Smooth muscle cell (in vitro differentiated cells): ENCODE measurements at regions not wholly inside any gene's neighbourhood (a gene's known extent, or its start where the extent isn't known, plus 50 kb on each side); places are given as distances from the start of the nearest gene placed in this dataset.

ENCODE experiments used
- DNase-seq: peaks from one replicate; lab custom pipeline; 2025; ENCODE audit not compliant: unreplicated experiment; lab: John Stamatoyannopoulos, UW
- H2AFZ ChIP-seq: fragments of 200-600 bp; sonication (generic); 2 replicates; pipeline ENCODE4 v1.6.0; 2016; ENCODE audit warnings: antibody characterized with exemption, low read depth, mild to moderate bottlenecking
- H3F3A ChIP-seq: fragments of 200-600 bp; sonication (generic); 2 replicates; pipeline ENCODE4 v1.6.0; 2017; ENCODE audit warnings: antibody characterized with exemption, low read depth
- H3K27ac ChIP-seq: fragments of 200-600 bp; sonication (generic); 2 replicates; pipeline ENCODE4 v1.5.1; 2016; ENCODE audit warnings: low read depth, mild to moderate bottlenecking
- H3K27me3 ChIP-seq: fragments of 200-600 bp; sonication (generic); 2 replicates; pipeline ENCODE4 v1.6.1; 2016; ENCODE audit warnings: low read depth, mild to moderate bottlenecking
- H3K36me3 ChIP-seq: fragments of 200-600 bp; sonication (generic); 2 replicates; pipeline ENCODE4 v1.5.1; 2016; ENCODE audit warnings: low read depth
- H3K4me1 ChIP-seq: fragments of 200-600 bp; sonication (generic); 2 replicates; pipeline ENCODE4 v1.5.1; 2016; ENCODE audit warnings: low read depth
- H3K4me2 ChIP-seq: fragments of 200-600 bp; sonication (generic); 2 replicates; pipeline ENCODE4 v1.6.0; 2016; ENCODE audit warnings: mild to moderate bottlenecking
- H3K4me3 ChIP-seq: fragments of 200-600 bp; sonication (generic); 2 replicates; pipeline ENCODE4 v1.5.1; 2016; ENCODE audit warnings: mild to moderate bottlenecking
- H3K79me2 ChIP-seq: fragments of 200-600 bp; sonication (generic); 2 replicates; pipeline ENCODE4 v1.6.0; 2016; ENCODE audit warnings: low read depth, mild to moderate bottlenecking
- H3K9ac ChIP-seq: fragments of 200-600 bp; sonication (generic); 2 replicates; pipeline ENCODE4 v1.6.0; 2016; ENCODE audit warnings: low read depth
- H3K9me3 ChIP-seq: fragments of 200-600 bp; sonication (generic); replicated peaks from 2 replicates; pipeline ENCODE4 v1.5.1; 2016; ENCODE audit warnings: low read depth
- H4K20me1 ChIP-seq: fragments of 200-600 bp; sonication (generic); 2 replicates; pipeline ENCODE4 v1.6.0; 2016; ENCODE audit warnings: low read depth
- CTCF ChIP-seq: fragments of 200-600 bp; sonication (generic); IDR thresholded peaks from 2 replicates; pipeline ENCODE4 v1.5.1; 2017; ENCODE audit warnings: borderline replicate concordance, mild to moderate bottlenecking, antibody characterized with exemption; ENCODE audit not compliant: insufficient read depth, poor library complexity, severe bottlenecking
- WGBS: methylation state at CpG from one replicate; pipeline ENCODE4 v1.1.7; 2016; ENCODE audit warnings: low lambda C conversion rate; 5-methylcytosine and 5-hydroxymethylcytosine counted together

DNA sequence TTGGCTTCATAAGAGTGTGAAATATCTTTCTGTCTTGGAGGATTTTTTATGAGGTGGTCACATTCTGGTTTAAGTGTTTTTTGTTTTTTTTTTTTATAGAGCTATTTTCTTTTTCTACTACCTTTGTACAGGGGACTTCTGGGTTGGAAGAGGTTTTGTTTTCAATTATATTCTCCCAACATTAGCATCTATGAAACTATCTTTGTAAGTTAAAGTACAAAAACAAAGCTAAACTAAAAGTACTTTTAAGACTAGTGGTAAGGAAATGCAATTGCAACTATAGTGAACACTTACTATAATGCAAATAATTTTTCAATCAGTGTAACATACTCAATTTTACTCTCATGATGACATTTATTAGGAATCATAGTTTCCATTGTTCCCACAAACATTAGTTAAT is 688.2 kb downstream of the SI start:
- TF ChIP-seq CTCF, result peak; percentile 37
- H3F3A ChIP-seq, result no peaks in the 10 kb centered on the region
- no peak for DNase-seq
- no peaks in the 10 kb centered on the region for H4K20me1 ChIP-seq
- no peaks in the 10 kb centered on the region for H3K9me3 ChIP-seq
- H3K79me2 ChIP-seq, result no peaks in the 10 kb centered on the region
- H3K27me3 ChIP-seq, result no peaks in the 10 kb centered on the region
- H3K4me3 ChIP-seq, result no peak overlapping the region
- H3K4me1 ChIP-seq, result no peaks in the 10 kb centered on the region
- H3K4me2 ChIP-seq, result no peak overlapping the region
- H2AFZ ChIP-seq, result no peak overlapping the region
- H3K36me3 ChIP-seq, result no peaks in the 10 kb centered on the region
- no peak overlapping the region for H3K27ac ChIP-seq
- no peak overlapping the region for H3K9ac ChIP-seq

- no peak overlapping the region for H2AFZ ChIP-seq
- no peaks in the 10 kb centered on the region for H3K4me1 ChIP-seq
- no peaks in the 10 kb centered on the region for H3K27me3 ChIP-seq
- no peak for TF ChIP-seq CTCF
- H4K20me1 ChIP-seq, result no peaks in the 10 kb centered on the region
- no peak overlapping the region for H3K27ac ChIP-seq
- no peaks in the 10 kb centered on the region for H3F3A ChIP-seq
- H3K36me3 ChIP-seq, result no peaks in the 10 kb centered on the region
- no peak overlapping the region for H3K4me2 ChIP-seq
- H3K9me3 ChIP-seq, result no peaks in the 10 kb centered on the region
- H3K9ac ChIP-seq, result no peak overlapping the region
- H3K79me2 ChIP-seq, result no peaks in the 10 kb centered on the region
- H3K4me3 ChIP-seq, result no peak overlapping the region
- WGBS, result 89% methylated on average over 1 of the region's 1 CpG
- no peak for DNase-seq
Observed at GRCh38 chr3:164387236-164387635, 691.1 kb downstream of the SI start.

GRCh38 chr3:164380156-164380555 is 698.1 kb downstream of the SI start:
- no peak for DNase-seq
- 62% methylated on average over 3 of the region's 3 CpGs for WGBS

GRCh38 chr3:164377466-164377865 is 700.8 kb downstream of the SI start:
- Histone ChIP-seq H3K9me3 (no peaks in the 10 kb centered on the region), H3K4me1 (no peaks in the 10 kb centered on the region), H3K4me3 (no peak overlapping the region), H3K36me3 (no peaks in the 10 kb centered on the region), H3K27ac (no peak overlapping the region), H3K27me3 (no peaks in the 10 kb centered on the region), H3K79me2 (no peaks in the 10 kb centered on the region), H3K9ac (no peak overlapping the region), H3F3A (no peaks in the 10 kb centered on the region), H2AFZ (peak overlapping the region; percentile 60), H3K4me2 (peak overlapping the region; percentile 55), H4K20me1 (no peaks in the 10 kb centered on the region)
- 49% methylated on average over 2 of the region's 2 CpGs for WGBS
- no peak for DNase-seq
- no peak for TF ChIP-seq CTCF

More at GRCh38 chr3:164380156-164380555, 698.1 kb downstream of the SI start:
- no peaks in the 10 kb centered on the region for H3K36me3 ChIP-seq
- no peaks in the 10 kb centered on the region for H3K27me3 ChIP-seq
- H3K9ac ChIP-seq, result no peak overlapping the region
- no peak overlapping the region for H3K4me3 ChIP-seq
- H3K79me2 ChIP-seq, result no peaks in the 10 kb centered on the region
- no peaks in the 10 kb centered on the region for H4K20me1 ChIP-seq
- no peak overlapping the region for H3K4me2 ChIP-seq
- no peaks in the 10 kb centered on the region for H3K4me1 ChIP-seq
- no peak overlapping the region for H2AFZ ChIP-seq
- H3K9me3 ChIP-seq, result no peaks in the 10 kb centered on the region
- no peak overlapping the region for H3K27ac ChIP-seq
- TF ChIP-seq CTCF, result no peak
- no peaks in the 10 kb centered on the region for H3F3A ChIP-seq
